ENCODE measurements at regions not wholly inside any gene's neighbourhood (a gene's known extent, or its start where the extent isn't known, plus 50 kb on each side); places are given as distances from the start of the nearest gene placed in this dataset.
A peak's percentile ranks its signal among the peaks of the same experiment; 100 is the strongest.

- Mint-ChIP-seq H3K4me1 (no peaks in the 10 kb centered on the region), H3K27me3 (peaks cover 41% of the 10 kb centered on the region), H3K4me3 (no peak overlapping the region), H3K27ac (ENCODE audit: low read depth) (no peak overlapping the region), H3K9me3 (no peaks in the 10 kb centered on the region), H3K36me3 (ENCODE audit: insufficient read depth) (no peaks in the 10 kb centered on the region)
- no peak for ATAC-seq (replicated peaks; ENCODE audit: extremely low read depth, poor library complexity, severe bottlenecking)
- DNase-seq (ENCODE audit: low spot score in 2 of 2): no peak
Measured at GRCh38 chr17:79263191-79263590, 188.6 kb downstream of the ENGASE start.

GRCh38 chr17:79262624-79263023 lies 188.0 kb downstream of the ENGASE start:
- no peak for ATAC-seq (replicated peaks; ENCODE audit: extremely low read depth, poor library complexity, severe bottlenecking)
- Mint-ChIP-seq H3K27me3 (peaks cover 41% of the 10 kb centered on the region), H3K27ac (ENCODE audit: low read depth) (no peak overlapping the region), H3K4me3 (no peak overlapping the region), H3K9me3 (no peaks in the 10 kb centered on the region), H3K4me1 (no peaks in the 10 kb centered on the region), H3K36me3 (ENCODE audit: insufficient read depth) (no peaks in the 10 kb centered on the region)
- DNase-seq (ENCODE audit: low spot score in 2 of 2): no peak

- no peak overlapping the region for H3K27ac Mint-ChIP-seq (ENCODE audit: low read depth)
- ATAC-seq (replicated peaks; ENCODE audit: extremely low read depth, poor library complexity, severe bottlenecking): no peak
Measured at GRCh38 chr17:79261355-79262072, 186.9 kb downstream of the ENGASE start.

GRCh38 chr17:79258843-79259242 lies 184.2 kb downstream of the ENGASE start:
- no peaks in the 10 kb centered on the region for H3K36me3 Mint-ChIP-seq (ENCODE audit: insufficient read depth)
- H3K27me3 Mint-ChIP-seq: peaks cover 59% of the 10 kb centered on the region
- ATAC-seq (replicated peaks; ENCODE audit: extremely low read depth, poor library complexity, severe bottlenecking) (no peak), DNase-seq (ENCODE audit: low spot score in 2 of 2) (no peak)
- H3K9me3 Mint-ChIP-seq: no peaks in the 10 kb centered on the region
- H3K4me1 Mint-ChIP-seq: no peaks in the 10 kb centered on the region
- no peak overlapping the region for H3K27ac Mint-ChIP-seq (ENCODE audit: low read depth)
- H3K4me3 Mint-ChIP-seq: no peak overlapping the region

More at GRCh38 chr17:79261355-79262072, 186.9 kb downstream of the ENGASE start:
- Mint-ChIP-seq H3K27me3 (peaks cover 46% of the 10 kb centered on the region), H3K4me1 (no peaks in the 10 kb centered on the region), H3K36me3 (ENCODE audit: insufficient read depth) (no peaks in the 10 kb centered on the region), H3K4me3 (no peak overlapping the region), H3K9me3 (no peaks in the 10 kb centered on the region)
- DNase-seq (ENCODE audit: low spot score in 2 of 2): no peak

- DNase-seq (ENCODE audit: low spot score in 2 of 2): no peak
- H3K36me3 Mint-ChIP-seq (ENCODE audit: insufficient read depth): no peaks in the 10 kb centered on the region
- no peak overlapping the region for H3K4me3 Mint-ChIP-seq
- H3K4me1 Mint-ChIP-seq: no peaks in the 10 kb centered on the region
- no peaks in the 10 kb centered on the region for H3K9me3 Mint-ChIP-seq
- no peak for ATAC-seq (replicated peaks; ENCODE audit: extremely low read depth, poor library complexity, severe bottlenecking)
- H3K27me3 Mint-ChIP-seq: peaks cover 66% of the 10 kb centered on the region
- no peak overlapping the region for H3K27ac Mint-ChIP-seq (ENCODE audit: low read depth)
Measured at GRCh38 chr17:79258041-79258440, 183.4 kb downstream of the ENGASE start.

- no peak overlapping the region for H3K4me3 Mint-ChIP-seq
- H3K27me3 Mint-ChIP-seq: peaks cover 79% of the 10 kb centered on the region
- H3K9me3 Mint-ChIP-seq: no peaks in the 10 kb centered on the region
- no peaks in the 10 kb centered on the region for H3K4me1 Mint-ChIP-seq
- no peak for DNase-seq (ENCODE audit: low spot score in 2 of 2)
- H3K36me3 Mint-ChIP-seq (ENCODE audit: insufficient read depth): no peaks in the 10 kb centered on the region
- no peak overlapping the region for H3K27ac Mint-ChIP-seq (ENCODE audit: low read depth)
- no peak for ATAC-seq (replicated peaks; ENCODE audit: extremely low read depth, poor library complexity, severe bottlenecking)
Measured at GRCh38 chr17:79255926-79256585, 181.4 kb downstream of the ENGASE start.

GRCh38 chr17:79255456-79255855 lies 180.8 kb downstream of the ENGASE start:
- no peaks in the 10 kb centered on the region for H3K4me1 Mint-ChIP-seq
- no peak overlapping the region for H3K27ac Mint-ChIP-seq (ENCODE audit: low read depth)
- peaks cover 79% of the 10 kb centered on the region for H3K27me3 Mint-ChIP-seq
- no peak for ATAC-seq (replicated peaks; ENCODE audit: extremely low read depth, poor library complexity, severe bottlenecking)
- DNase-seq (ENCODE audit: low spot score in 2 of 2): no peak
- H3K36me3 Mint-ChIP-seq (ENCODE audit: insufficient read depth): no peaks in the 10 kb centered on the region
- H3K4me3 Mint-ChIP-seq: no peak overlapping the region
- no peaks in the 10 kb centered on the region for H3K9me3 Mint-ChIP-seq

GRCh38 chr17:79255046-79255445 lies 180.4 kb downstream of the ENGASE start:
- H3K9me3 Mint-ChIP-seq: no peaks in the 10 kb centered on the region
- H3K36me3 Mint-ChIP-seq (ENCODE audit: insufficient read depth): no peaks in the 10 kb centered on the region
- DNase-seq (ENCODE audit: low spot score in 2 of 2) (no peak), ATAC-seq (replicated peaks; ENCODE audit: extremely low read depth, poor library complexity, severe bottlenecking) (no peak)
- no peak overlapping the region for H3K4me3 Mint-ChIP-seq
- no peaks in the 10 kb centered on the region for H3K4me1 Mint-ChIP-seq
- H3K27ac Mint-ChIP-seq (ENCODE audit: low read depth): no peak overlapping the region
- peaks cover 83% of the 10 kb centered on the region for H3K27me3 Mint-ChIP-seq

- DNase-seq (ENCODE audit: low spot score in 2 of 2): no peak
- no peak overlapping the region for H3K27ac Mint-ChIP-seq (ENCODE audit: low read depth)
- H3K4me3 Mint-ChIP-seq: no peak overlapping the region
- peaks cover 80% of the 10 kb centered on the region for H3K27me3 Mint-ChIP-seq
- no peaks in the 10 kb centered on the region for H3K4me1 Mint-ChIP-seq
- H3K9me3 Mint-ChIP-seq: no peaks in the 10 kb centered on the region
- H3K36me3 Mint-ChIP-seq (ENCODE audit: insufficient read depth): no peaks in the 10 kb centered on the region
- ATAC-seq (replicated peaks; ENCODE audit: extremely low read depth, poor library complexity, severe bottlenecking): peak; percentile 19
Measured at GRCh38 chr17:79252886-79253285, 178.3 kb downstream of the ENGASE start.

GRCh38 chr17:79251824-79252223 lies 177.2 kb downstream of the ENGASE start:
- no peak for DNase-seq (ENCODE audit: low spot score in 2 of 2)
- Mint-ChIP-seq H3K36me3 (ENCODE audit: insufficient read depth) (no peaks in the 10 kb centered on the region), H3K4me3 (no peak overlapping the region), H3K27me3 (peaks cover 70% of the 10 kb centered on the region), H3K27ac (ENCODE audit: low read depth) (no peak overlapping the region), H3K9me3 (no peaks in the 10 kb centered on the region), H3K4me1 (no peaks in the 10 kb centered on the region)
- ATAC-seq (replicated peaks; ENCODE audit: extremely low read depth, poor library complexity, severe bottlenecking): no peak

- H3K27ac Mint-ChIP-seq (ENCODE audit: low read depth): no peak overlapping the region
- DNase-seq (ENCODE audit: low spot score in 2 of 2) (no peak), ATAC-seq (replicated peaks; ENCODE audit: extremely low read depth, poor library complexity, severe bottlenecking) (no peak)
- no peaks in the 10 kb centered on the region for H3K36me3 Mint-ChIP-seq (ENCODE audit: insufficient read depth)
- no peaks in the 10 kb centered on the region for H3K4me1 Mint-ChIP-seq
- no peaks in the 10 kb centered on the region for H3K9me3 Mint-ChIP-seq
- H3K27me3 Mint-ChIP-seq: peaks cover 61% of the 10 kb centered on the region
- H3K4me3 Mint-ChIP-seq: no peak overlapping the region
Measured at GRCh38 chr17:79249929-79250521, 175.4 kb downstream of the ENGASE start.

GRCh38 chr17:79248843-79249493 lies 174.3 kb downstream of the ENGASE start:
- no peaks in the 10 kb centered on the region for H3K4me1 Mint-ChIP-seq
- H3K4me3 Mint-ChIP-seq: no peak overlapping the region
- H3K36me3 Mint-ChIP-seq (ENCODE audit: insufficient read depth): no peaks in the 10 kb centered on the region
- ATAC-seq (replicated peaks; ENCODE audit: extremely low read depth, poor library complexity, severe bottlenecking) (no peak), DNase-seq (ENCODE audit: low spot score in 2 of 2) (no peak)
- H3K27me3 Mint-ChIP-seq: peaks cover 56% of the 10 kb centered on the region
- H3K9me3 Mint-ChIP-seq: no peaks in the 10 kb centered on the region
- no peak overlapping the region for H3K27ac Mint-ChIP-seq (ENCODE audit: low read depth)
